RKO (cell line): ENCODE measurements at regions not wholly inside any gene's neighbourhood (a gene's known extent, or its start where the extent isn't known, plus 50 kb on each side); places are given as distances from the start of the nearest gene placed in this dataset.
"Not testable (repeated sequence)": the region's sequence is repeated elsewhere in the genome, so short reads cannot be mapped to it uniquely, and the experiment has no call there.

Experiments
- DNase-seq: peaks from one replicate; pipeline ENCODE4 v3.0.0-alpha.2; 2016; ENCODE audit warnings: low spot score

DNA sequence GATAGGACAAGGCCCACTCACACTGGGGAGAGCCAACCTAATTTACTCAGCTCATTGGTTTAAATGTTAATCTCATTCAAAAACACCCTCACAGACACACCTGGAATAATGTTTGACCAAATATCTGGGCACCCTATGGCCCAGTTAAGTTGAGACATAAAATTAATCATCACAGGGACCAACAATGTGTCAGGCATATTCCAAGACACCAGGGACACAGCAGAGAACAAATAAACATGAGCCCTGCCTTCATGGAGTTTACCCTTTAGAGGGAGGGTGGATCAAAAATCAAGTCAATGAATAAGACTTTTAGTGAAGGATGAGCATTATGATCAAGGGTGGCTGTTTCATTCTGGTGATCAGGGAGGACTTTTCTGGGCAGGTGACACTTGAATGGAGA lies 98.7 kb upstream of the CHD6 start:
- no peak for DNase-seq

DNA sequence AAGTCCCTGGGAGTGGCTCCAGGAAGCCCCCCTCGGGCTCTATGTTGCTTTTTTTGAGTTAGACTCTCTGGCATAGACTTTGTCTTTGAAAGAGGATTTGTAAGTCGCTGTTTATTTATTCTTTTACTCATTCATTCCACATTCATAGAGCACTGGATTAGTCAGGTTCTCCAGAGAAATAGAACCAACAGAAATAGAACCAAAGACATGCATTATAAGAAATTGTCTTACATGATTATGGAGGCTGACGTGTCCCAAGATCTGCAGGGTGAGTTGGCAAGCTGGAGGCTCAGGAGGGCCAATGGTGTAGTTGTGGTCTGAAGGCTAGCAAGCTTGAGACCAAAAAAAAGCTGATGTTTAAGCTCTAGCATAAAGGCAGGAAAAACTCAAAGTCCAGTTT lies 98.3 kb upstream of the CHD6 start:
- no peak for DNase-seq

DNA sequence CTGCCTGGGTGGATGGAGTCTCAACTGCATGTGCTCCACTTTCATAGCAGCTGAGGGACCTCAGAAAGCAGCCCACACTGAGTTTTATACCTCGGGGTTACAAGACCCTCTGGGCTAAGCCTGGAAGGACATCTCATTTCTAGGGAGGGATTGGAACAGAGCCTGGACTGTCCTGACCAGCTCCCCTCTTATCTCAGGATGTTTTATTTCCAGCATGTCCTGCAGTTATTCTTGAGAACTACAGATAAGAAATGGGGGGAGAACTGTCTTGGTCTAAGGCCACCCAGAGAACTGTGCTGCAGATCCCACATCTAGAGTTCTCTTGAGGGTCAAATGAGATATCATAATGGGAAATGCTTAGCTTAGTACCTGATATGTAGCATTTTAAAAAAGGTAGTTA lies 97.3 kb upstream of the CHD6 start:
- no peak for DNase-seq

GRCh38 chr20:41714030-41714429 lies 95.9 kb upstream of the CHD6 start:
- no peak for DNase-seq

GRCh38 chr20:41704896-41705295 lies 86.7 kb upstream of the CHD6 start:
- DNase-seq, result no peak

- DNase-seq, result no peak
Observed at GRCh38 chr20:41702647-41703046, 84.5 kb upstream of the CHD6 start.

DNA sequence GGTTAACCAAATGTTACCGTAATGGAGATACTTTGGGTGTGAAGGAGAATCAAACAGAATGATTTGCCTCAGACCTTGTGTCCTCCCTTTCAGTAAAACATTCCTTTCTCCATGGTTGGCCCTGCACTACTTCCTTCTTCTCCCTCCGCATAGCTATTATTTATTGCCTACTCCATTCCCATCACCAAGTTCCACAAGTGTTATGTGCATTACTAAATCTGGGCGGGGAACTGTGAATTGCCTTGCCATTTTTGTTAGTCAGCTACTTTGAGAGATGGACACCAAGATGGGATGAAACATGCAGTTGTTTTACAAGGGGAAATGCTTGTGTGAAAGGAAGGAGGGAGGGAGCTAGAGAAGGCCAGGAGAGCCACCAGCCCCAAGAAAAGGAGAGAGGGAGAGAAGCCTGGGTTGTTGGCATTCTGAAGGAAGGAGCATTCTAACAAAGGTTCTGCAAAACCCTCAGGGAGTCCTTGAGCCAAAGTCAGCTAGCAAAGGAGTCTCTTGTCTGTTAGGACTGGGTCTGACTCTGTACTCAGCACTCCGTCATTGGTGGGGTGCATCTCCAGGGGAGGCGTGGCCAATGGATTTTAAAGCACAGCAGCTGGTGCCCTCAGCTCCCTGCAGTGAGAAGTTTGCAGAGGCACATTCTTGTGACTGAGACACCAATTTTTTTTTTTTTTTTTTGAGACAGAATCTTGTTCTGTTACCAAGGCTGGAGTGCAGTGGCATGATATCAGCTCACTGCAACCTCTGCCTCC lies 83.6 kb upstream of the CHD6 start:
- DNase-seq, result no peak

GRCh38 chr20:41699673-41700072 lies 81.5 kb upstream of the CHD6 start:
- not testable (repeated sequence) for DNase-seq

DNA sequence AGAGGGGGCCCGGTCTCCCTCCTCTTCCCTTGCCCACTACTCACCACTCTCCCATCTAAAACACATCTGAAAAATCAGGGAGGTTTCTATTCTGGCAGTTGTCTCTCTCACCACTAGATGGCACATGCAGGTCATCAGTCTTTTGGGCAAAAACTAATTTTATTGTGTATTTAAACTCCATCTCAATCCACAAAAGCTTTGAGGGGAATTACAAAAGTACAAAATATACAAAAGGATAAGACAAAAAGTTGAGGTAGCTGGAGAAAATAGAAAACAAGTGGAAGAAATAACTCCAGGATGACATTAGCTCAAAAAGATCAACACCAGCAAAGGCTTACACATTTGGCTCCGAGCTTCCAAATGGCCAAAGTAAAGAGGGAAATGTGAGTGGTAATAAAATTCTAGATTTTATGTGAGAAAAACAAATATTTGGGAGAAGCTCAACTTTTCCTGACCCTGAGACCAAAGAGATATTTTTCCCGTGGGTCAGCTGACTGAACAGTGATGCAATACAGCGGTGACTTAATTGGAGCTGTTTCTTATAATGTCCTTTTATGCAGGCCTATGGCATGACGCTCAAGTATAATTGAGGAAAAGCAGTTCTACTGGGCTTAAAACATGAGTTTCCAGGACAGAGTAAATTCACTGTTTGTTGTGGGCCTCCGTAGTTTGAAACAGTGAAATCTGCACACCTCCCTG lies 79.8 kb upstream of the CHD6 start:
- DNase-seq, result peak; percentile 64

- no peak for DNase-seq
Observed at GRCh38 chr20:41696428-41696827, 78.3 kb upstream of the CHD6 start.

DNA sequence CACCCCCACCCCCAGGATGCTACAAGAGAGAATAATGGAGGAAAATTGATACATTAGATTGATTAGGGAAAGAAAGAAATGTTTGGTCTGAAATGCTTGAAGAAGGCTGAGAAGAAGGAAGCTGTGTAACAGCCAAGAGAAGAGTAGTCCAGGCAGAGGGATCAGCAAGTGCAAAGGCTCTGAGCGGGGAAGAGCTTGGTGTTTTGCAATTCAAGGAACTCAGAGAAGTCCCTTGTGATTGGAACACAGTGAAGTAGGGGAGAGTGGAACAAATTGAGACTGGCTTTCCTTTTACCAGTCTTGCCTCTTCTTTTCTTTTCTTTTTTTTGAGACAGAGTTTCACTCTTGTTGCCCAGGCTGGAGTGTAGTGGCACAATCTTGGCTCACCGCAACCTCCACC lies 76.6 kb upstream of the CHD6 start:
- DNase-seq, result no peak

GRCh38 chr20:41693136-41693979 lies 75.2 kb upstream of the CHD6 start:
- peak; percentile 76 for DNase-seq

- DNase-seq, result no peak
Observed at GRCh38 chr20:41692479-41693135, 74.4 kb upstream of the CHD6 start.

GRCh38 chr20:41691443-41691842 lies 73.3 kb upstream of the CHD6 start:
- no peak for DNase-seq

DNA sequence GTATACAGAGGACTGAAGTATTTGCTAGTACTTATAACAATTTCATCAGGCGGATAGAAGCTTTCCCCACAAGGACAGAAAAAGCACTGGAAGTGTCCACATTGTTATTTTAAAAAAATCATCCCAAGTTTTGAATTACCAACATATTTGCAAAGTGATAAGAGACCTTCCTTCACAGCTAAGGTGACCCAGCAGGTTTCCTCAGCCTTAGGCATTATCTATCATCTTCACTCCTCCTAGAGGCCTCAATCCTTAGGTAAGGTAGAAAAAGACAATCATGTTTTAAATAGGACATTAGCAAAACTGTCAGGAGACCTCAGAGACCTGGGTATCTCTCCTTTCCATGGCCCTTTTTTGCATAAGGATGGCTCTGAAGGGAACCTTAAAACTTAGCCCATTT lies 72.5 kb upstream of the CHD6 start:
- DNase-seq, result no peak

GRCh38 chr20:41686961-41687360 lies 68.8 kb upstream of the CHD6 start:
- no peak for DNase-seq

DNA sequence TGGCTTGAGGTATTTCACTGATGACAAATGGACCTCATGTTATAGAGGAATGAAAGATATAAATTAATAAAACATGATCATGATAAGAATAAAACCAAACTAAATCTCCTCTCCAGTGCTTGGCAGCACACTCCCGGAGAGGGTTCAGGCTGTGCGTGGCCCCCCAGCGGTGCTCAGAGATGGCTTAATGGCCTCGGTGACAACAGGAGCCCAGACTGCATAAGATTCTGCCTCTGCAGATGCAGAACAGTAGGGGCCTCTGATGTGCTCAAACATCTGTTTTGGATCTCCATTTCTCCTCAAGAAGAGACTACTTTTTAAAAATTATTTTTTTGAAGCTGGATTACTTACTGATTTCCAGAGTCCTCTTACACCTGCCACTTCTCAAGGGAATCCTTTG lies 67.0 kb upstream of the CHD6 start:
- DNase-seq, result not testable (repeated sequence)

DNA sequence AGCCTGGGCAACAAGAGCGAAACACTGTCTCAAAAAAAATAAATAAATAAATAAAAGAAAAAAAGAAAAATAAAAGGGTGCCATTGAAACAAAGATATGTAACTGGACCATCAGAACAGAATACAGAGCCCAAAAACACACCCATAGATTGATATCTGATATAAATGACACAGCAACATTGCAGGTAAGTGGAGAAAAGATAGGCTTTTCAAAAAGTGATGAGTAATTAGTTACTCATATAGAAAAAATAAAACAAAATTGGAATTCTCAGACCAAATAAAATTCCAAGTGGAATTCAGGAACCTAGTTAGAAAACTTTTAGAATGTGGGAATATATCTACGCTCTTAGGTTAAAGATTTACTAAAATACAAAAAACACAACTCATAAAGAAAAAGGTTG lies 60.6 kb upstream of the CHD6 start:
- no peak for DNase-seq

DNA sequence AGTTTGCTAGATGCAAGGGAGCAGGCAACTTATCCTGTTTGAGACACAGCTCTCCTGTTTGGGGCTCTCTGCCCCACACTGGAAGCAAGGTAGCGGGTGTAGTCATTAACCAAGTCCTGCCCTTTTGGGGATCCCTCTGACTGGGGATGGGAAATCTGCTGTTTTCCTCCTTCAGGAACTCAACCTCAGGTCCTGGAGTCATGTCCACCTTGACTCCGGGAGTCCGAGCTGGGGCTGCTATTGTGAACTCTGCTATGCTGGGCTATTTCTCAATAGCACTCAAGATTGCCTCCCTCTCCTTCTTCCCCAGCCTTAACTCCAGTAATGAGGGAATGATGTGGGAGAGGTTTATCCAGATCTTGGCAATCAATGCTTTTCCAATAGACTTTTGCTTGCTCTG lies 54.1 kb upstream of the CHD6 start:
- DNase-seq, result no peak

- DNase-seq, result no peak
Observed at GRCh38 chr20:41671143-41671542, 53.0 kb upstream of the CHD6 start.

DNA sequence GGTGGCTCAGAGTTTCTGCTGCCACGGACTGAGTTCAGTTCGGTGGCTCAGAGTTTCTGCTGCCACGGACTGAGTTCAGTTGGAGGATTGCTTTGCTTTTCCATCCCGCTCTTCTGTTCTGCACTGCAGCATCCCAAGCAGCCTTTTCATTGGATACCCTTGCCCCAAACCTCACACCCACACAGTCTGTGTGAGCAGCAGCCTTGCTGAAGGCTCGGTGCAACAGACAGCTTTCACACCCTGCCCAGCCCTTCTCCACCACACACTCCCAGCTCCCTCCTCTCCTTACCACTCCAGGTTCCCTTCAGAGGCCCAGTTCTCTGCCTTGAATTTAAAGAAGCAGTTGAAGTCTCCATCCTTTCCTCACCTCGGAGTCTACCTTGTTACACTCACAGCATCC lies 52.5 kb upstream of the CHD6 start:
- DNase-seq, result no peak

GRCh38 chr20:41669708-41670263 lies 51.6 kb upstream of the CHD6 start:
- no peak for DNase-seq
